B cell (primary cell): ENCODE measurements at regions not wholly inside any gene's neighbourhood (a gene's known extent, or its start where the extent isn't known, plus 50 kb on each side); places are given as distances from the start of the nearest gene placed in this dataset.
"Not testable (repeated sequence)": the region's sequence is repeated elsewhere in the genome, so short reads cannot be mapped to it uniquely, and the experiment has no call there.

ENCODE experiments used
- EZH2 ChIP-seq: IDR thresholded peaks from 2 replicates; pipeline ENCODE4 v1.6.1; 2012; ENCODE audit warnings: borderline replicate concordance, low read depth, mild to moderate bottlenecking, moderate library complexity, low read length; ENCODE audit not compliant: insufficient read depth, poor library complexity, severe bottlenecking
- TF ChIP-seq, protein P1 (sequence below): fragments of 200-600 bp; IDR thresholded peaks from one replicate; pipeline ENCODE4 v1.8.0; 2022; ENCODE audit warnings: antibody characterized with exemption, mild to moderate bottlenecking

DNA sequence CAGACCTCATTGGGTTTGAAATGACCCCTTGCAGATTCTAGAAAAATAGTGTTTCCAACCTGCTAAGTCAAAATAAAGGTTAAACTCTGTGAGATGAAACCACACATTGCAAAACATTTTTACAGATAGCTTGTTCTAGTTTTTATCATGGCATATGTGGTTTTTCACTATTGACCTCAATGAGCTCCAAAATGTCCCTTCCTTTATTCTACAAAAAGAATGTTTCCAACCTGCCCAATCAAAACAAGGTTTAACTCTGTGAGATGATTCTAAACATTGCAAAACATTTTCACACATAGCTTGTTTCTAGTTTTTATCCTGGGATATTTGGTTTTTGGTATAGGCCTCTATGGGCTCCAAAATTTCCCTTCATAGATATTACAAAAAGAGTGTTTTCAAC, 286.0 kb upstream of the ZNF337 start:
- TF ChIP-seq, protein P1, sequence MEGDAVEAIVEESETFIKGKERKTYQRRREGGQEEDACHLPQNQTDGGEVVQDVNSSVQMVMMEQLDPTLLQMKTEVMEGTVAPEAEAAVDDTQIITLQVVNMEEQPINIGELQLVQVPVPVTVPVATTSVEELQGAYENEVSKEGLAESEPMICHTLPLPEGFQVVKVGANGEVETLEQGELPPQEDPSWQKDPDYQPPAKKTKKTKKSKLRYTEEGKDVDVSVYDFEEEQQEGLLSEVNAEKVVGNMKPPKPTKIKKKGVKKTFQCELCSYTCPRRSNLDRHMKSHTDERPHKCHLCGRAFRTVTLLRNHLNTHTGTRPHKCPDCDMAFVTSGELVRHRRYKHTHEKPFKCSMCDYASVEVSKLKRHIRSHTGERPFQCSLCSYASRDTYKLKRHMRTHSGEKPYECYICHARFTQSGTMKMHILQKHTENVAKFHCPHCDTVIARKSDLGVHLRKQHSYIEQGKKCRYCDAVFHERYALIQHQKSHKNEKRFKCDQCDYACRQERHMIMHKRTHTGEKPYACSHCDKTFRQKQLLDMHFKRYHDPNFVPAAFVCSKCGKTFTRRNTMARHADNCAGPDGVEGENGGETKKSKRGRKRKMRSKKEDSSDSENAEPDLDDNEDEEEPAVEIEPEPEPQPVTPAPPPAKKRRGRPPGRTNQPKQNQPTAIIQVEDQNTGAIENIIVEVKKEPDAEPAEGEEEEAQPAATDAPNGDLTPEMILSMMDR = not testable (repeated sequence)
- TF ChIP-seq EZH2 = not testable (repeated sequence)
